Keratinocyte (primary cell): ENCODE measurements at regions not wholly inside any gene's neighbourhood (a gene's known extent, or its start where the extent isn't known, plus 50 kb on each side); places are given as distances from the start of the nearest gene placed in this dataset.

Experiments
- CTCF ChIP-seq, 3 experiments: IDR thresholded peaks in 1 of 3; conservative IDR thresholded peaks in 1 of 3; optimal IDR thresholded peaks in 1 of 3; 2 replicates in 2 of 3; 3 replicates in 1 of 3; pipeline versions ENCODE3 to v1.5.1; 2011; ENCODE audit warnings: low read length in 3 of 3, mild to moderate bottlenecking in 3 of 3, moderate library complexity in 2 of 3, control low read depth in 1 of 3, inconsistent platforms in 1 of 3; ENCODE audit not compliant: insufficient read depth in 2 of 3; ENCODE audit errors: extremely low read depth in 1 of 3
- EZH2 ChIP-seq: IDR thresholded peaks from one replicate; pipeline ENCODE4 v1.6.1; 2012; ENCODE audit warnings: inconsistent platforms, mild to moderate bottlenecking, low read length, moderate library complexity

- TF ChIP-seq CTCF (optimal IDR thresholded peaks at IDR 0.05 in 1 of 3, IDR thresholded peaks at IDR 0.05 in 1 of 3, conservative IDR thresholded peaks at IDR 0.05 in 1 of 3; ENCODE audit: extremely low read depth in 1 of 3, insufficient read depth in 2 of 3, low read length in 3 of 3) (no peak), EZH2 (no peak)
These were observed 172.3 kb downstream of the ARL6IP6 start for GRCh38 chr2:152890736-152891135.
